ENCODE measurements at regions not wholly inside any gene's neighbourhood (a gene's known extent, or its start where the extent isn't known, plus 50 kb on each side); places are given as distances from the start of the nearest gene placed in this dataset.

DNA sequence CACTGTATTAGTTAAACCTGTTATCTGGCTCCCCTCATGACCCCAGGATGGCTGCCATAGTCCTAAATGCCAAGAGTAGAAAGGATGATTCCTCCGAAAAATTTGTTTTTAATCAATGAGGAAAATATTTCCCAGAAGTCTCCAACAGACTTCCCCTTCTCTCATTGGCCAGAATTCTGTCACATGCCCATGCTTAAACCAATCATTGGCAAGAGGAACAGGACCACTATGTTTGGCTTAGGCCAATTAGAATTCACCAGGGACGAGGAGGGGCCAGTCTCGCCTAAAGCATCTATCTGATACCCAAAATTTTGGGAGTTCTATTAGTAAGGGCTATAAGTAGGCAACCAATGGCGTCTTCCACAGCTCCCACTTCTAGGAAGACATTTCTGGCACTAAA is 71.2 kb upstream of the IL6 start:
- DNase-seq, result no peak

DNA sequence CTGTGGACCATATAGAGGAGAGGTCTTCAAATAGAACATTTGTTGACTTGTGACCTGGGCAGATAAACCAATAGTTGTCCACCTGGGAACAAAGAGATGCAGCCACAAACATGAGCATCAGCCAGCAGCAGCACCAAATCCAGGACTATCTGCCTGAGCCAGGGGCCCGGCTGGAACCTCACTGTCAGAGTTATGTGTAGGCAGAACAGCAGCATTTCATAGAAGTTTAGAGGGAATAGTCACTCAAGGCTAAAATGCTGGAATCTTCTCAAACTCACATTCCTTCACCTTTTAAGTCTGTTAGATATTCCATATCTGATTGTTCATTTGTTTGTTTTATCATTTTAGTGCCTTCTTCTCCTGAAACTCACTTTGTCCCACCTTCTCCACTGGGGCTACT is 72.2 kb upstream of the IL6 start:
- DNase-seq, result no peak

DNA sequence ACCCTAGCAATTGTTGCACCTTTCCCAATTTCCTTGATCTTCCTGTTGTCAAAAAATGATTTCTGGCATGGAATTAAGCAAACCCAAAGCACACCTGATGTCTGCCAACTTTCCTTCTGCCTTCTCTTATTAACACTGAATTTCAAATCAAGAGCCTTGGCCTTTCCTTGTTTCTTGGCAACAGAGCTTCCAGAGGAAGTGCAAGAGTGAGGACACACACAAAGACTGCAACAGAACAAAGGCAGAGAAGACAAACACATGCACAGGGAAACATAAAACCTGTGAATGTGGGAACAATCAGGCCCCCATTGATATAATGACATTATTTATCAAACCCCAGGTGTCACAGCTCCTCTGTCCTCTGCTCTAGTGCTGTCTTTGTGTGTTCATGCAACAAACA is 73.0 kb upstream of the IL6 start:
- DNase-seq, result no peak

DNA sequence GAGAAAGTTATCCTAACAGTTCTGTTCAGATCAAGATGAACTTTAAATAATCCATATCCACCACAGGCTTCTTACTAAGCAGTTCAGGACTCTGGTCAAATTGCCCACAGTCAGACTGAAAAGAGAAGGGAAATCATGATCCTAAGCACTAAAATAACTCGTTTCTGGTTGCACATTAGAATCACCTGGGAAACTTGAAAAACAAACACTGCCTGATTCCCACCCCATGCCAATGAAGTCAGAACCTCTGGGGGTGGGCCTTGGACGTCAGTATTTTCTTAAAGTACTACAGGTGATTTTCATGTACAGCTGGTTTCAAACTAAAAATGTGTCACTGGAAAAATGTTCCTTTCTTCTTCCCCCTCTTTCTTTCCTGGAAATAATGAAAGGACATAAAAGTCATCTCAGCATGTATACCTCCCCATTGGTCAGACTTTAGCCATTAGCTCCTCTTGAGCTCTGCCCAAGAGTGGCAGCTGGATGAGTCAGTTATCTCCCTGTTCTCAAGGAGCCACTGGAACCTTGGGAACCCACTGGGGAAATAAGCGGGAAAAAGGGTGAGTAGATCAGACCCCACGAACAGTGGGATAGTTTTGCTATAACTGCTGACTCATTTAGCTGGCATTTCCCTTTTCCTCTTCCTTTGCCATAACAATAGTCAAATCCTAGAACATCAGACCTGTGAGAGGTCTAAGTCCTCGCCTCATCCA is 75.3 kb upstream of the IL6 start:
- DNase-seq, result no peak

DNA sequence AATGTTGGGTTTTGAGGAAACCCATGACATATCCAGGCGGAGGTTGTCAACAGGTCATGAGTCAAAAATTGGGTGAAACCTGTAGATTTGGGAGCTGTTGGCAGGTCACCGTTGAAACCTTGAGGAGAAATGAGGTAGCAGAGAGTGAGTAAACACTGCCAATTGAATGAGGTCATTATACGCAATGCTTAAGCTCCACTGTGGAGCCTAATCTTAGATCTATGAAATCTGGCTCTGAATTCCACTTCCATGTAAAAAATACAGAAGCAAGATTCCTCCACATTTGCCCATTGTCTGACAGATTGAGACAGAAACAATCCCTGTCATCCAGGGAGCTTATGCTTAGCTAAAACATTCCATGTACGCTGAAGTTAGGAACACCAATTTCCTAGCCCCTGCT is 76.0 kb upstream of the IL6 start:
- DNase-seq, result no peak

DNA sequence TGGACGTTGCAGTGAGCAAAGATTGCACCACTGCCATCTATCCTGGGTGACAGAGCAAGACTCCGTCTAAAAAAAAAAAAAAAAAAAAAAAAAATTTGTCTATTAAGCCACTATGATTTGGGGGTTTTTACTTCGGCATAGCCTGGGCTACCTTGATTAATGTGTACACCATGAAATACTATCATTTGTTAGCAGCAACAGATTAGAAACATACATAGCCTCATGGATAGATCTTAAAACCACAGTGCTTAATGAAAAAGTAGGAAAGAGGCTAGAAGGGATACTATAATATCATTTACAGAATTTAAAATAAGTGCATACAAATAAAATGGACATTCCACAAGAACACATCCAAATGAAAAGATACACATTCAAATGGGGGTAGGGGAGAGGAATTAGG is 77.3 kb upstream of the IL6 start:
- DNase-seq, result no peak

DNA sequence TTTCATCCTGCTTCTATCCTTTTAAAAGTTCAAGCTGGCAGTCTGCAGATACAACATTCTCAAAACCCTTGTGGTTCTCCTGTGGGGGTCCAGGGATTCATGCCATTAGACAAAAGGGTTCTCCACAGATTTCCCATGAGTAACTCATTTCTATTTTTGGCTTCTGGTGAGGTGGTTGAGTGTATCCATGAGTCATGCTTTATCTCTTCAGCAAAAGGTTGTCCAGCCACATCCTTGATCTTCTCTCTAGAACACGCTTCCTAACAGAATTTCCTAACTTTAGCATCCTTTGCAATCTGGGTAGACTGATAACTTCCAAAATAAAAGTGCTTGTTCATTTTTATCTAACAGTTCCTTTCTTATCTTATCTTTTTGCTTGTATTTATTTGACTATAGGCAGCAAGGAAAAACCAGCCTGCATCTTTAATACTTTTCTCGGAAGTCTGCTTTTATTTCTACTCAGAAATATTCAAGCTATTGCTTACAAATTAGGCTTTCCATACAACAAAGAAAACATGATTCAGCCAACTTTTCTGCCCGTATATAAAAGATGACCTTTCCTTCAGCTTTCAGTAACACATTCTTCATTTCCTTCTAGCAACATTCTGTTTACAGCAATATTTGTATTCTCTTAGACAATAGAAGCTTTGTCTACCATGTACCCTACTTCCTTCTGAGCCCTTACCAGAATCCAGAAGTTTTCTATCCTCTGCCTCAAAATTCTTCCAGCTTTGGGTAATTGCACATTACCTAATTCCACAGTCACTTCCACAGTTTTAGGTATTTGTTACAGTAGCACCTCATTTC is 79.3 kb upstream of the IL6 start:
- no peak for DNase-seq

DNA sequence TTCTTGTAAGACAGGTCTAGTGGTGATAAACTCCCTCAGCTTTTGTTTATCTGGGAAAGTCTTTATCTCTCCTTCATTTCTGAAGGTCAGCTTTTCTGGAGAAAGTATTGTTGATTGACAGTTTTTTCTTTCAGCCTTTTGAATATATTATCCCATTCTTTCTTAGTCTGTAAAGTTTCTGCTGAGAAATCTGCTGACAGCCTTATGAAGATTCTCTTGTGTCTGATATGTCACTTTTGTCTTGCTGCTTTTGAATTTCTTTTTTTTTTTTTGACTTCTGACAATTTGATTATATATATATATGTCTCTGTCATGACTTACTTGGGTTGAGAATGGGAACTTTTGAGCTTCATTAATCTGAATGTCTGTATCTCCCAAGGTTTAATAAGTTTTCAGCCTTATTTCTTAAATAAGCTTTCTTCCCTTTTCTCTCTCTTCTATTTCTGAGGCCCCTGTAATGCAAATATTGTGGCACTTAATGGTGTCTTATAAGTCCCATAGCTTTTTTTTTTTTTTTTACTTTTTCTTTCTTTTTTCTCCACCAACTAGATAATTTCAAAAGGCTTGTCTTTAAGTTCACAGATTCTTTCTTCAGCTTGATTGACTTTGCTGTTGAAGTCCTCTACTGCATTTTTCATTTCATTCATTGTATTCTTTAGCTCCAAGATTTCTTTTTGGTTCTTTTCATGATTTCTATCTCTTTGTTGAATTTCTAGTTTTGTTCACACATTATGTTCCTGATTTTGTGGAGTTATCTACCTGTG is 81.4 kb upstream of the IL6 start:
- no peak for DNase-seq

DNA sequence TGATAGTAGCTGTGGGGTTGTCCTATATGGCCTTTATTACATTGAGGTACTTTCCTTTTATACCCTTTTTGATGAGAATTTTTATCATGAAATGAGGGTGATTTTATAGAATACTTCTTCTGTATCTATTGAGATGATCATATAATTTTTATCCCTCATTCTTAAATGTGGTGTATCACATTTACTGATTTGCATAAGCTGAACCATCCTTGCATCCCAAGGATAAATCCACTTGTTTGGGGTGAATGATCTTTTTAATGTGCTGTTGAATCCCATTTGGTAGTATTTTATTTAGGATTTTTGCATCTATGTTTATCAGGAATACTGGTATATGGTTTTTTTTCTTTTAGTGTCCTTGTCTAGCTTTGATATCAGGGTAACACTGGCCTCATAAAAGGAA is 84.5 kb upstream of the IL6 start:
- DNase-seq, result no peak

DNA sequence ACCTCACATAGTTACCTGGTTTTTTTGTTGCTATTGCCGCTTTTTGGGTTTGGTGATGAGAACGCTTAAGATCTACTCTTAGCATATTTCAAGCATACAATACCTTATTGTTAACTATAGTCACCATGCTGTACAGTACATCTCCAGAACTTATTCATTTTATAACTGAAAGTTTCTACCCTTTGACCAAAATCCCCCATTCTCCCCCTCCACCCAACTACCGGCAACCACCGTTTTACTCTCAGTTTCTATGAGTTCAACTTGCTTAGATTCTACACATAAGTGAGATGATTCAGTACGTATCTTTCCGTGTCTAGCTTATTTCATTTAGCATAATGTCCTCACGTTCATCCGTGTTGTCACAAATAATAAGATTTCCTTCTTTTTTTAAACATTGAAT is 86.7 kb upstream of the IL6 start:
- DNase-seq, result no peak

DNA sequence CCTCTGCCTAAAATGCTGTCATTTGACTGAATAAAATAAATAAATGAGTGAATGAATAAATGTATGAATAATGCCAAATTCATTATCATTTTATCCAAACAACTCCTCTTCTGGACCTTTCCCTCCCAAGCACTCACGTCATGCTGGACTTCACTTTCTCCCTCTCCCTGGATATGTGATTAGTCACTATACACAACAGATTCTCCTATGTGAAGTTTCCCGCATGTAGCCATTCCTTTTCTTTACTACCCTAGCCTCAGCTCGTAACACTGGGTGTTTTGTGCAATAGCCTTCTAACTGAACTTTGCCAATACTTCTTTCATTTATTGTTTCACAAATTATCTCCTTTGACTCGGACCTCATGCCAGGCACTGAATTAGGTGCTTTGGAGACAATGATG is 87.6 kb upstream of the IL6 start:
- DNase-seq, result no peak

DNA sequence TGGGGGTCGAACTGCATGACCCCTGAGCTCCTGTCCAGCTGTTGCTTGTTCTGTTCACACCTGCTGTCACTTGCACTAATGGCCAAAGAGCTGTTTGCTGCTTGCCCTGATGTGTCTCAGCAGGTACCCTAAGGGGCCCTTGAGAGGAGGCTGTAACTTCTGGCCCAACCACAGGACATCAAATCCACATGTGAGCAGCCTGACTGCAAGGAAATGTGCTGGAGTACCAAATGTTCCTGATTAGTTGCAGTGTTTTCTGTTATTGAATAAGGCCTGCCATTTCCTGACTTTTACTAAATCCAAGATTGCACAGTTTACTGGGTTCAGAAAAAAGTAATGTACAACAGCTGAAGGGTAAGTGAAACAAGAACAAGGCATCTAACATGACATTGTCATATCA is 91.7 kb upstream of the IL6 start:
- no peak for DNase-seq

DNA sequence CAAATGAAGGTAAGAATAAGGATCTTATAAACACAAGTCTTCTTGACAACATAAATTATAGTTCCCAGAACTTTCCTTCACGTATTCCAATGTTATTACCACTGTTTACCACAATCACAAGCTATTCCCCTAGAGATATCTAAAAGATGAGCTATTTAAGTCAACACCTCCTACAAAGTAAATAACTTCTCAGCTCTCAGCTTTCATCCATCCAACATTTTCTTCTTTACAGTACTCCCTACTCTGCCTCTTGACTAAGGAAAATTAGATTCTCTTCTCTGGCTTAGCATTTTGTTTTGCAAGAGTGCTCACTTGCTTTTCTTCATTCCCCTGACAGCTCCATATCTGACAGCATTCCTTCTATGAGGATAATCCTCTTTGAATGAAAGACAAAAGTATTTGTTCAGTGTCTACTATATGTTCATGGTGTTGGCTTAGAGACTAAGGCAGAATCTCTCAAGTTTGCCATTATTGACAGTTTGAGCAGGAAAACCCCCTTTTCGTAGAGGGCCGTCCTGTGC is 93.0 kb upstream of the IL6 start:
- no peak for DNase-seq

DNA sequence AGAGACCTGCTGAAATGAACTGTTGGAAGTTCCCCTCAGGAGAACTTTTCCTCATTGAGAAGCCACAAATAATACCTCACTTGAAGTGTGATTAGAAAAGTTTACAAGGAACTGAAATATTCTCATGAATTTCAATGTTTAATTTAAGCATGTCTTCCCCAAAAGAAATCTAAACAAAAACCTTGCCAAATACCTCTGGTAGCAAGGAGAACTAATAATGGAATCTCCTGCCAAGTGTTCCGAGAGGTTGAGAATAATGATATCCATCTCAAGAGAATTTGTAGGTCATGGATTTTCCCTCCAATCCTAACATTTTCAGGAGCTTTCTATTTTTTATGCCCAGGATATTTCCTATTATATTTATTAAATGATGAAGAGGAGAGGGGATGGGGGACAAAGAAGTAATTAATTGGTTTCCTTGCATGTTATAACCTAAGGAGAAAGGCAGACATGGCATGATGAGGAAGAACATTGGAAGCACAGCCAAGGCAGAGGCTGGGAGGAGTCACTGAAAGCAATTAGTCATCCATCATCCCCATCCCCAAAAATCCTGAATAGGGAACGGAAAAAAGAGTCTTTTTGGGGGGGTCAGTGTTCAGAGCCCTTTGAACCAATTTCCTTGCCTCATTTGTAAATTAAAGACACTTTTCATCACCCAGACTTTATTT is 93.6 kb upstream of the IL6 start:
- no peak for DNase-seq

DNA sequence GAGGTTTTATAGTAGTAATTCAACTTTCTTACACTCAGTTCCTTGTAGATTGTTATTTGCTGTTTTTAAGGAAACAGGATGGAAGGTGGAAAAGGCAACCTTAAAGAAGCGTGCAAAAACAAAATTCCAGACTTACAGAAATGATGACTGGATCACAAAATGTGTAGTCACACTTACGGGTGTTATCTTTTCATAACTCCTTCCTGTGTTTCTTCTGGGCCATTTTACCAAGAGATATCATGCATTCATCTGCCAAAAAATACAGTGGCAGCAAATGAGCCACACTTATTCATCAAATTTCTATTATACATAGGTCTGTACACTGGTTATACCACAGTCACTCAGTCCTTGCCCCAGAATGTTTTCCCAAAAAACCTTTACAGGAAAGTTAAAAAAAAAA is 94.3 kb upstream of the IL6 start:
- DNase-seq, result no peak

DNA sequence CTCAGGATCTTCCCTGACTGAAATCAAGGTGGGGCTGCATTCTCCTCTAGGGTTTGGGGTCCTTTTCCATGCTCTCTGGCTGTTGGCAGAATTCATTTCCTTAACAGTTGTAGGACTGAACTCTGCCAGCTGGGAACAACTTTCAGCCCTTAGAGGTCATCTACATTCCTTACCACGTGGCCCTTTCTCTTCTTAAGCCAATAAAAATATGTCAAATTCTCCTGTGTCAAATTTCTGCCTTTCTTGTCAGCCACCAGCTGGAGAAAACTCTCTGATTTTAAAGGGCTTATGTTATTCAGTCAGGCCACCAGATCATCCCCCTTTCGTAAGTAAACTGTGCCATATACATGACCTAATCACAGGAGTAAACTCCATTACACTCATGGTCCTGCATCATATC is 95.3 kb upstream of the IL6 start:
- no peak for DNase-seq

DNA sequence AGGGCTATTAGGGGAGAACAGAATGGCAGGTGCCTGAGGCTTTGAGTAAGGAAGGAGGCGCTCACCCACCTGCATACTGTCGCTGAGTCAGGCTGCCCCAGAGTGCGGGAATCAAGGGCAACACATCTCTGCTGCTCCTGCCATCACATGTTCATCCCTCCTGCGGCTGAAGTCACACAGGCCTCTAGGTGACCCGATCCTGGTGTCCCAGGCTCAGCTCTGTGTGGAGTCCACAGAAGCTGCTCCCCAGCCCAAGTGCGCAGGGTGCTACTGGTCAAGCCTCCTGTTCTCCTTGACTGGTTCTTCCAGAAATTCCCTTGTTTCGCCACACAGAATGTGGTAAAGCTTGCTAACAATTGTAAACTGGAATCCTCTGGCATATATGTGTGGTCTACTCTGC is 96.9 kb upstream of the IL6 start:
- DNase-seq, result no peak

DNA sequence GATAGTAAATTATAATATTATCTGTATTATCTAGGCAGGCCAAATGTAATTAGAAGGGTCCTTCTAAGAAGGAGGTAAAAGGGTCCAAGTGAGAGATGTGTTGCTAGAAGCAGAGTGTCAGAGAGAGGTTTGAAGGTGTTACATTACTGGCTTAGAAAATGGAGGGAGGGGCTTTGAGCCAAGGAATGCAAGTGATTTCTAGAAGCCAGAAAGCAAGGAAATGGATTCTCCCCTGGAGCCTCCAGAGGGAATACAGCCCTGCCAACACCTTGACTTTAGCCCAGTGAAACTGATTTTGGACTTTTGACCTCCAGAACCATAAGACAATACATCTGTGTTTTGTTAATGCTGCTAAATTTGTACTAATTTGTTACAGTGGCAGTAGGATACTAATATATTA is 97.9 kb upstream of the IL6 start:
- DNase-seq, result no peak

DNA sequence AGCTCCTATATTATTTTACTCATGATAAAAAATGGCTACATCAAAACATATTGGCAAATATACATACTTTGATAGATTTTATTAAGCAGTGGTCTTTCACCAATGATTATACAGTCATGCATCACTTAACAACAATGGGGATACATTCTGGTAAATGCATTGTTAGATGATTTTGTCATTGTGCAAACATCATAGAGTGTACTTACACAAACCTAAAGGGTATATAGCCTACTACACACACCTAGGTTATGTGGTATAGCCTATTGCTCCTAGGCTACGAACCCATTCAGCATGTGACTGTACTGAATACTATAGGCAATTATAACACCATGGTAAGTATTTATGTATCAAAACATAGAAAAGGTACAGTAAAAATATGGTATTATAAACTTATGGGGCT is 98.9 kb upstream of the IL6 start:
- no peak for DNase-seq

DNA sequence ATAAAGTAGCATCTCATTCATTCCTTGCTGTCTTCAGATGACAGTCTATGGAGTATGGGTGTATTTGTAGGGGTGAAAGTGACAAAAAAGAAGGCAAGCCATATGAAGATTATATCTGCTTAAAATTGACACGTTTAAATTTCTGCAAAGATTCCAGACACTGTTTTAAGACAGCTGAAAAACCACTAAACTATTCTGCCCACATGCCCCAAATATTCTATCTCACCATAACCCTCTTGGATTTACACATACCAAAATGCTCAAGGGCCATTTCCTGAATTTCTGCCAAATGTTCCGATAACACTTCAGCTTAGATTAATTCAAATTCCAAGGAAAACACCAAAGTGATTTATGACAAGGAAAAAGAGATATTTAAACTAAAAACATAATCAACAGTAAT is 99.9 kb upstream of the IL6 start:
- no peak for DNase-seq

DNA sequence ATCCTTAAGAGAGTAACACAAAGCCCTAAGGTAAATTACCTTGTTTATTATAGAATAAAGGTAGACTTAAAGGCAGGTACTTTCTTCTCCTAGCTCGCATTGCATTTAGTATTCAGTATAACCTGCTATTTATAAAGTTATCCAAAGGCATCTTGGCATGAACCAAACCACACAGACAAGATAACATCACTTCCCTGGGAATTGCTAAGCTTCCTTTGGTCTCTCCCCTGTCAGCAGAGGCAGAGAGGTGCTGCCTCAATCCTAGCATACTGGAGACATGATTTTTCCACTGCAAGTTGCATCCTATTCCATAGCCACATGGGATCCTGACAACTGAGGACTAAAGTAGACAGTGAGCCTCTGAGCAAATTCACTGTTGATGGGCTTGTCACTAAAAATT is 101.7 kb upstream of the IL6 start:
- no peak for DNase-seq

DNA sequence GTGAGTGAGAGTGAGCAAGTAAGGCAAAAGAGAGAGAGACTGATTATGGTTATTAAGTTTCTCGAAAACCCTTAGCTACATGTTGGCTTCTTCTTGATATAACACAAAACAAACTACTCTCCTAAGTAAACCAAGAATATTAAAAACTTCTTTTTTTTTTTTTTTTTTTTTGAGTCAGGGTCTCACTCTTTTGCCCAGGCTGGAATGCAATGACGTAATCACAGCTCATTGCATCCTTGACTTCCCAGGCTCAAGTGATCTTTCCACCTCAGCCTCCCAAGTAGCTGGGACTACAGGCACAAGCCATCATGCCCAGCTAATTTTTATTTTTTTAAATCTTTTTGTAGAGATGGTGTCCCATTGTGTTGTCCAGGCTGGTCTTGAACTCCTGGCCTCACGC is 102.2 kb upstream of the IL6 start:
- DNase-seq, result no peak

DNA sequence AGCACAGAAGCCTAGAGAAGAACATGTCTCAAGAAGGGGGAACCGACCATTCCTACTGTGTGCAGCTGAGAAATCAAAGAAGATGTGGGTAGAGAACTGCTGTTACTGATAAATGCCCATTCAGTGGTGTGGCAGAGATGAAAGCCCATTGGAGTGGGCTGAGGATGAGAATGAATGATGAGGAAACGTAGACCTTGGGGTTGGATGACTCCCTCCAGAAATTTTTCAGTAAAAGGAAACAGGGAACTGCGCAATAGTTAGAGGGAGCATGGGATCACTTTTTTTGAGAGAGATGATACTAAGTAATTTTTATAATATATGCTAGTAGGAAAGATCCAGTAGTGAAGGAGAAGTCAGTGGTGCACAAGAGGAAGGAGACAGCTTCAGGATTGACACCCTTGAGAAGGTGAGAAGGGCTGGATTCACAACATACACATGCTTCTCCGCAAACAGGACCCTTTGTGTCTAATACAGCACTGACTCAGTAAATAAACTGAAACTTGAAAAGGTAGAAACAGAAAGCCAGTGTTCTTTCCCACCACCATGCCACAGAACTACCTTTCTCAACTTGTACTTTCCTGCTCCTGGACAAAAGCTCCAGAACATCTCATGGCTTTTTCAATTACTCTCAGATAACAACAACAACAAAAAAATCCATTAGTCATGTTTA is 104.7 kb upstream of the IL6 start:
- DNase-seq, result no peak
